ENCODE measurements at regions not wholly inside any gene's neighbourhood (a gene's known extent, or its start where the extent isn't known, plus 50 kb on each side); places are given as distances from the start of the nearest gene placed in this dataset.
"Not testable (repeated sequence)": the region's sequence is repeated elsewhere in the genome, so short reads cannot be mapped to it uniquely, and the experiment has no call there.

DNA sequence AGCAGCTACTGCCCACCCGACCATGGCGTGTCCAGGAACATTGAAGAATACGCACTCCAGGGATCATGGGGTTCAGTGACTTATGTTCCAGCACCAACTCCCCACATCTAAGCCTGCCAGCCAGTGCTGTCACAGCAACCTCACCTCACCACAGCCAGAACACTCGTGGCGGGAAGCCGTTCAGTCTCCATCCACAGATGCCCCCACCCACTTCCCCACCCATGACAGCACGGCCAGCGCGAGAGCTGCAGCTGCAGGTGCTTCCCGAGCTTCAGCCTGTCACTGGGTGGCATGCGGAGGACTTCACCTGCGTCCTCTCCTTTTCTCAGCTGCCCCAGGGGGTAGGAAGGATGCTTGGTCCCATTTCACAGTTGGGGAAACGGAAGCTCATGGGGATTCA, 50.3 kb downstream of the RBFOX3 start:
- no peak for DNase-seq (ENCODE audit: low read depth in 3 of 3)

DNA sequence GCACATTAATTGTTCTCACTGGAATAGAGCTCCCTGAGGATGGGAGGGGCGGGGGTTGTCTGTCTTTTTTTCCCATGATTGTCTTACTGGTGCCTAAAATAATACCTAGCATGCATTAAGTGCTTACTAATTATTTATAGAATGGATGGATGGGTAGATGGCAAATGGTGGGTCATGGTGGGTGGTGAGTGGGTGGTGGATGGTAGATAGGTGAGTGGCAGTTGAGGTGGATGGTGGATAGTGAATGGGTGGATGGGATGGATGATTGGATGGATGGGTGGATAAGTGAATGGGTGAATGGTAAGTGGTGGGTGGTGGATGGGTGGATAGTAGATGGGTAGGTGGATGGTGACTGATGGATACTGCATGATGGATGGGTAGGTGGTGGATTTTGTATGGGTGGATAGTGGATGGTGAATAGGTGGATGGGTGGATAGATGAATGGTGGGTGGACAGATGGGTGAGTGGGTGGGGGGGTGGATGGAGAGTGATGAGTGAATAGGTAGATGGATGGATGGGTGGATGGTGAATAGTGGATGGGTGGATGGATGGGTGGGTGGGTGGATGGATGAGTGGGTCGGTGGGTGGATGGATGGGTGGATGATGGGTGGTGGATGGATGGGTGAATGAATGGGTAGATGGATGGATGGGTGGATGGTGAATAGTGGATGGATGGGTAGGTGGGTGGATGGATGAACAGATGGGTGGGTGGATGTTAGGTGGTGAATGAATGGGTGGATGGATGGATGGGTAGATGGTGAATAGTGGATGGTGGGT, 51.6 kb downstream of the RBFOX3 start:
- DNase-seq (ENCODE audit: low read depth in 3 of 3): no peak

- DNase-seq (ENCODE audit: low read depth in 3 of 3): no peak
These were observed 52.6 kb downstream of the RBFOX3 start for GRCh38 chr17:79558091-79558900.

DNA sequence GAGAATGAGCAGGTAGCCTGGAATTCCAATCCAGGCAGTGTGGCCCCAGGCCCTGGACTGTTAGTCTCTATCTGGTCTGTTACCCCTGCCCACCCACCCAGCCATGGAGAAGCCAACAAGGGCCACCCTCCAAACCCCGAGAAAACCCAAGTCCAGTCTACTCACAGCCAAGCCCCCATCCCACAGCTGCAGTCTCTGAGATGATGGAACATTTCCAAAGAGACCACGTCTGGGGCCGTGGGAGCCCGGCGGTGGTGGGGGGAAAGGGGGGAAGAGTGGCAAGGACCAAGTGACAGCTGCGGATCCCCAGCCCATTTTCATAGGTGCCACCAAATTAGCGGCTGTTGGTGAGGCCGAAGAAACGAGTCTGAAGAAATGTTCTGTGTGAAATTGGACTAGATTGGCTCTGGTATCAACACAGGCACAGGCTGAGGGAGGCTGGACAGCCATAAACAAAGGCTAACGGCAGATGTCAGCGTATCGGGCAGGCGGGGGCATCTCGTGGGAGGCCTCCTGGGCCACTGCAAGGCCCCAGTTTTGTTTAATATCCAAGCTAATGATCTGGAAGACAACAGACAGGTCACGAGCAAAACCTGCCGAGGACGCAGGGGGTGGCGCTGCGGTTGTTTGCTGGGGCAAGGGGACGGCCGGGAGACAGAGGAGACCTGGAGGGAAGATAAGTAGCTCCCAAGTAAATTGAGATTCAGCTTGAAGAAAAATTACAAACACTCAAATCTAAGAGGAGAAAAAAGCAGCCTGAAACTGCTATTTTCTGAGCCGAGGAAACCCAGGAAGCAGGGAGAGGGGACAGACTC, 53.4 kb downstream of the RBFOX3 start:
- DNase-seq (ENCODE audit: low read depth in 3 of 3): no peak

GRCh38 chr17:79556271-79556670, 54.6 kb downstream of the RBFOX3 start:
- no peak for DNase-seq (ENCODE audit: low read depth in 3 of 3)

DNA sequence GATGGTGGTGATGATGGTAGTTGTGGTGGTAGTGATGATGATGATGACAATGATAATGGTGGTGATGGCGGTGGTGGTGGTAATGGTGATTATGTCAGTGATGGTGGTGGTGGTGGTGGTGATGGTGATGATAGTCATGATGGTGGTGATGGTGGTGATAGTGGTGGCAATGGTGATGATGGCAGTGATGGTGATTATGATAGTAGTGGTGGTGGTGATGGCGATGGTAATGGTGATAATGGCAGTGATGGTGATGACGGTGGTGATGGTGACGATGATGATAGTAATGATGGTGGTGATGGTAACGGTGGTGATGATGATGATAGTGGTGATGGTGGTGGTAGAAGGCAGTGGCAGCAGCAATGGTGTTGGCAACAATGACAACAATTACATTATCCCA, 55.3 kb downstream of the RBFOX3 start:
- no peak for DNase-seq (ENCODE audit: low read depth in 3 of 3)

- not testable (repeated sequence) for DNase-seq (ENCODE audit: low read depth in 3 of 3)
These were observed 56.5 kb downstream of the RBFOX3 start for GRCh38 chr17:79554346-79554745.

- no peak for DNase-seq (ENCODE audit: low read depth in 3 of 3)
These were observed 58.0 kb downstream of the RBFOX3 start for GRCh38 chr17:79552824-79553223.

GRCh38 chr17:79552405-79552804, 58.4 kb downstream of the RBFOX3 start:
- no peak for DNase-seq (ENCODE audit: low read depth in 3 of 3)

- no peak for DNase-seq (ENCODE audit: low read depth in 3 of 3)
These were observed 61.5 kb downstream of the RBFOX3 start for GRCh38 chr17:79549141-79549915.

GRCh38 chr17:79548116-79548515, 62.7 kb downstream of the RBFOX3 start:
- DNase-seq (ENCODE audit: low read depth in 3 of 3): no peak

GRCh38 chr17:79547586-79547985, 63.3 kb downstream of the RBFOX3 start:
- DNase-seq (ENCODE audit: low read depth in 3 of 3): no peak

- not testable (repeated sequence) for DNase-seq (ENCODE audit: low read depth in 3 of 3)
These were observed 63.7 kb downstream of the RBFOX3 start for GRCh38 chr17:79547171-79547570.

DNA sequence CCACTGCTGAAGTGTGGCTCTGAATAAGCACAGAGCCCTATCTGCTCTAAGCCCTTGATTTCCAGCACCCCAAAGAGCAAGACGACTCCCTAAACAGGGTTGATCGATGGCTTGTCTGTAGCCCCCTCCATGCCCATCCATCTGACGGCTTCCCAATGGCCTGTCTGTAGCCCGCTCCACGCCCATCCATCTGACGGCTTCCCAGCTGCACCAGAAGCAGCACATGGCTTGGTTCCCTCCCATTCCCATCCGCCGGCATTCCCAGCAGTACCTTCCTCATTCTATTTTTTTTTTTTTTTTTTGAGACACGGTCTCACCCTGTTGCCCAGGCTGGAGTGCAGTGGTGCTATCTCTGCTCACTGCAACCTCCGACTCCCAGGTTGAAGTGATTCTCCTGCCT, 64.5 kb downstream of the RBFOX3 start:
- DNase-seq (ENCODE audit: low read depth in 3 of 3): no peak

GRCh38 chr17:79545251-79546005, 65.4 kb downstream of the RBFOX3 start:
- DNase-seq (ENCODE audit: low read depth in 3 of 3): no peak

GRCh38 chr17:79544142-79544914, 66.5 kb downstream of the RBFOX3 start:
- no peak for DNase-seq (ENCODE audit: low read depth in 3 of 3)

DNA sequence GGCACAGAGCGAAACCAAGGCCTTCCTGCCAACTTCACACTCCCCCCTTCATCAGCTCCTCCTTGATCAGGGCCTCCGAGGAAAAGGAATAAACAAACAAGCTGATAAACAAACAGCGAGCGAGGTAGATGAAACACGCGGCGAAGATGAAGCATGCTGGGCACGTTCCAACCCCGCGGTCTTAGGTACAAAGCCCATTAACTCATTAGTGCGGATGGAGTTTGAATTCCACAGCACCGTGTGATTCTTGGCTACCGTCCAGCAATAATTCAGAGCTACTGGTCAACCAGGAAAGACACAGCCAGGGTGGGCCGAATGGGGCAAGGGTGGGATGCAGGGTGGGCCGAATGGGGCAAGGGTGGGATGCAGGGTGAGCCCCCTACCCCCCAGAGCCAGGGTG, 67.3 kb downstream of the RBFOX3 start:
- no peak for DNase-seq (ENCODE audit: low read depth in 3 of 3)

DNA sequence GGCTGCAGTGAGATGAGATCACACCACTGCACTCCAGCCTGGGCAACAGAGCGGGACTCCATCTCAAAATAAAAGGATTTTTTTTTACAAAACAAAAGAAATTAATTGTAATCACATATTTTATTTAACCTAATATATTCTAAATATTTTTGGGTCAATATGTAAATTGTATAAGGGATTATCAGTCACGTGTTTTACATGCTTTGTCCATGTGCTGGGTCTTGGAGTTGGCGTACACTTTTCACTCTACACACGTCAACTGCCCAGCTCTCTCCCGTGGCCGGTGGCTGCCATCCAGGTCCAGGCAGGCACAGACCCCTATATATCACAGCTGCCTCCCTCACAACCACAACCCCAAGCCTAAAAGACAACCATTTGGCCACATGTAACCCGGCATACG, 68.1 kb downstream of the RBFOX3 start:
- no peak for DNase-seq (ENCODE audit: low read depth in 3 of 3)

- DNase-seq (ENCODE audit: low read depth in 3 of 3): no peak
These were observed 69.6 kb downstream of the RBFOX3 start for GRCh38 chr17:79541056-79541850.

All from stimulated activated CD4-positive, alpha-beta T cell treated with anti-CD3 and anti-CD28 coated beads, TNF-alpha, amount 100 ng/mL, for 48 hours (primary cell).